ENCODE measurements at regions not wholly inside any gene's neighbourhood (a gene's known extent, or its start where the extent isn't known, plus 50 kb on each side); places are given as distances from the start of the nearest gene placed in this dataset.

DNA sequence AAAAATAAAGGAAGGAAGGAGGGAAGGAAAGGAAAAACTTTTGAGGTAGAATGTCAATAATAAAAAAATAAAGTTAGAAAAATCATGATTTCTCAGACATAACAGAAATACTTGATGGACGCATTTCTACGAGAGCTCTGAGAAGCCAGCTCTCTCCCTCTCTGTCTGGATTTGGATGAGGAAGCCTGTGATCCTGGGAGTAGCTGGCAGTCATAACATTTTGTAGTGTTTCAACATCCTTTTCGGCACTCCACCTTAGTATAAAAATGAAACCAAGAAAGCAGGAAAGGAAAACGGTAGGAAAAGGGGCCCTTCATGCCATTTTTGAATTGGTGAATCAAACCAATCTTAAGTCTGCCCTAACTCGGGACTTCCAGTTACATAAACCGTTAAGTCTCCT is 321.3 kb downstream of the EPB41L4A start:
- 0 out of 2 replicates have a peak overlapping the region, but pooled peaks have one; percentile 31 for H3K23ac ChIP-seq (ENCODE audit: low read depth, low read length)
- no peak overlapping the region; the same call in 1 of the 2 replicates for H3K14ac ChIP-seq (replicated peaks; ENCODE audit: low read depth, low read length)
- no peak overlapping the region for H3K9ac ChIP-seq (ENCODE audit: low read depth, low read length)
- BruUV-seq (replicated peaks), result no TSS peak
- CTCF ChIA-PET, result interaction anchor here (1.0 kb wide), 1 partner anchor 22 kb away, joined by 3 read pairs; no protein-coding TSS in a partner anchor
- no peak for DNase-seq
- H2AFZ ChIP-seq (replicated peaks; ENCODE audit: low read length, poor library complexity), result peak overlapping the region; percentile 77
- no peak overlapping the region for H3K4me3 ChIP-seq (ENCODE audit: insufficient read depth, low read depth, low read length)
- TF ChIP-seq CHD1 (IDR thresholded peaks at IDR 0.05; ENCODE audit: low read depth, low read length), result no peak
- TF ChIP-seq BHLHE40 (IDR thresholded peaks at IDR 0.05; ENCODE audit: low read depth, low read length), result no peak
- no peak for TF ChIP-seq NFE2L2 (IDR thresholded peaks at IDR 0.05; ENCODE audit: low read depth, low read length)
- no peak for TF ChIP-seq POLR2A (IDR thresholded peaks at IDR 0.05; ENCODE audit: low read depth, low read length)
- TF ChIP-seq, protein P1, sequence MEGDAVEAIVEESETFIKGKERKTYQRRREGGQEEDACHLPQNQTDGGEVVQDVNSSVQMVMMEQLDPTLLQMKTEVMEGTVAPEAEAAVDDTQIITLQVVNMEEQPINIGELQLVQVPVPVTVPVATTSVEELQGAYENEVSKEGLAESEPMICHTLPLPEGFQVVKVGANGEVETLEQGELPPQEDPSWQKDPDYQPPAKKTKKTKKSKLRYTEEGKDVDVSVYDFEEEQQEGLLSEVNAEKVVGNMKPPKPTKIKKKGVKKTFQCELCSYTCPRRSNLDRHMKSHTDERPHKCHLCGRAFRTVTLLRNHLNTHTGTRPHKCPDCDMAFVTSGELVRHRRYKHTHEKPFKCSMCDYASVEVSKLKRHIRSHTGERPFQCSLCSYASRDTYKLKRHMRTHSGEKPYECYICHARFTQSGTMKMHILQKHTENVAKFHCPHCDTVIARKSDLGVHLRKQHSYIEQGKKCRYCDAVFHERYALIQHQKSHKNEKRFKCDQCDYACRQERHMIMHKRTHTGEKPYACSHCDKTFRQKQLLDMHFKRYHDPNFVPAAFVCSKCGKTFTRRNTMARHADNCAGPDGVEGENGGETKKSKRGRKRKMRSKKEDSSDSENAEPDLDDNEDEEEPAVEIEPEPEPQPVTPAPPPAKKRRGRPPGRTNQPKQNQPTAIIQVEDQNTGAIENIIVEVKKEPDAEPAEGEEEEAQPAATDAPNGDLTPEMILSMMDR (conservative IDR thresholded peaks at IDR 0.05; ENCODE audit: low read depth, low read length), result no peak
- TF ChIP-seq FOS (IDR thresholded peaks at IDR 0.05; ENCODE audit: low read depth, low read length), result no peak
- TF ChIP-seq SMC3 (IDR thresholded peaks at IDR 0.05; ENCODE audit: low read depth, low read length), result no peak
- TF ChIP-seq RFX5 (IDR thresholded peaks at IDR 0.05; ENCODE audit: low read depth, low read length), result no peak
- TF ChIP-seq RCOR1 (IDR thresholded peaks at IDR 0.05; ENCODE audit: insufficient replicate concordance, low read length), result no peak
- no peak for TF ChIP-seq MXI1 (IDR thresholded peaks at IDR 0.05; ENCODE audit: borderline replicate concordance, low read depth, low read length)
- no peak overlapping the region; a peak in 1 of 4 replicates for H4K8ac ChIP-seq (ENCODE audit: low read depth in 2 of 2, low read length in 2 of 2)
- H3K4me1 ChIP-seq (ENCODE audit: control insufficient read depth, insufficient read depth, low read length), result no peaks in the 10 kb centered on the region
- dilution Hi-C loops (cut with HindIII; ENCODE audit: low sequenced_read_pairs, unreplicated experiment), result no loop called here
- H2BK5ac ChIP-seq (ENCODE audit: low read depth, low read length, poor library complexity, severe bottlenecking), result no peak overlapping the region
- H2BK20ac ChIP-seq (ENCODE audit: low read depth, low read length), result peak overlapping the region; percentile 16; the same call in 1 of the 2 replicates
- no peak overlapping the region for H4K91ac ChIP-seq (ENCODE audit: insufficient read depth, low read depth, low read length)
- no peaks in the 10 kb centered on the region for H3K79me1 ChIP-seq (ENCODE audit: low read depth in 1 of 2, low read length in 2 of 2)
- peak overlapping the region; percentile 13; the same call in 1 of the 2 replicates for H3K4me2 ChIP-seq (ENCODE audit: low read depth, low read length)
- no peak overlapping the region for H3K27ac ChIP-seq (ENCODE audit: insufficient read depth, low read length)
- ATAC-seq (ENCODE audit: low read depth), result no peak
- no peak overlapping the region for H3K56ac ChIP-seq (ENCODE audit: extremely low read depth, insufficient read depth, low read length)
- in situ Hi-C loops (cut with MboI; ENCODE audit: low sequenced_read_pairs), result no loop called here
- H3K27me3 ChIP-seq (ENCODE audit: control insufficient read depth, insufficient read depth, low read length), result no peaks in the 10 kb centered on the region
- H3K9me1 ChIP-seq (ENCODE audit: insufficient read depth, low read length), result no peaks in the 10 kb centered on the region
- no peak overlapping the region; the same call in 1 of the 2 replicates for H3K18ac ChIP-seq (ENCODE audit: low read depth, low read length)
- POLR2A ChIA-PET (ENCODE audit: unreplicated experiment), result interaction anchor here (0.5 kb wide), 1 partner anchor 142 kb away, joined by 3 read pairs; no protein-coding TSS in a partner anchor
- H2BK15ac ChIP-seq (ENCODE audit: low read depth, low read length), result no peak overlapping the region; the same call in 2 of the 3 replicates
- H3K9me3 ChIP-seq (ENCODE audit: control insufficient read depth, insufficient read depth, low read length), result peaks cover 3% of the 10 kb centered on the region; the same call in 1 of the 2 replicates
- no peak overlapping the region for H2AK9ac ChIP-seq (replicated peaks; ENCODE audit: low read depth, low read length, poor library complexity)
- H2BK120ac ChIP-seq (ENCODE audit: low read depth, low read length), result no peak overlapping the region
- H3K36me3 ChIP-seq (ENCODE audit: control insufficient read depth, insufficient read depth, low read length), result no peaks in the 10 kb centered on the region
- H2AK5ac ChIP-seq (ENCODE audit: low read depth, low read length), result no peak overlapping the region
- H4K20me1 ChIP-seq (ENCODE audit: insufficient read depth, low read length), result no peaks in the 10 kb centered on the region
- 73% methylated on average over 2 of the region's 6 CpGs; no CpG with 5 or more reads in 1 of the 2 experiments for WGBS, 2 experiments (ENCODE audit: extremely low coverage in 2 of 2, insufficient read length in 1 of 2)
- H3K4ac ChIP-seq (ENCODE audit: low read depth, low read length), result no peak overlapping the region
- H4K5ac ChIP-seq (ENCODE audit: low read depth, low read length), result no peak overlapping the region
- intact Hi-C loops (cut with micrococcal nuclease), result no loop called here
